B cell (primary cell): ENCODE measurements at regions not wholly inside any gene's neighbourhood (a gene's known extent, or its start where the extent isn't known, plus 50 kb on each side); places are given as distances from the start of the nearest gene placed in this dataset.

ENCODE experiments used
- ATAC-seq: fragments of 200-7000 bp; cut with Tn5 transposase; one replicate; pipeline ENCODE4 v1.10.0; 2021; ENCODE audit warnings: low read depth, mild to moderate bottlenecking, moderate number of reproducible peaks, moderate library complexity
- CTCF ChIA-PET: fragments of 350-600 bp; sonication (Branson Sonifier 250); formaldehyde crosslinking; loops from one replicate; lab custom pipeline; 2021; ENCODE audit warnings: antibody characterized with exemption, inconsistent platforms; lab: Charles Lee
- POLR2A ChIA-PET: fragments of 350-600 bp; sonication (Branson Sonifier 250); formaldehyde crosslinking; loops from one replicate; lab custom pipeline; 2021; ENCODE audit warnings: antibody characterized with exemption; lab: Charles Lee
- DNase-seq: peaks from one replicate; pipeline ENCODE4 v3.0.0; 2013
- H2AFZ ChIP-seq: 2 replicates; pipeline ENCODE4 v1.6.1; 2012; ENCODE audit warnings: mild to moderate bottlenecking, low read depth, low read length; ENCODE audit not compliant: insufficient read depth, poor library complexity, severe bottlenecking
- H3K27ac ChIP-seq, 2 donors: 1 replicate in 1 of 2; 2 replicates in 1 of 2; pipeline ENCODE4 v1.5.1; 2012 to 2013; ENCODE audit warnings: low read length in 2 of 2, mild to moderate bottlenecking in 2 of 2, moderate library complexity in 1 of 2
- H3K27me3 ChIP-seq, 4 experiments: fragments of 200-600 bp in 1 of 4; sonication (generic) in 1 of 4; replicated peaks in 1 of 4; 1 replicate in 2 of 4; 2 replicates in 2 of 4; pipeline versions ENCODE4 v1.6.1 to v1.7.0; 2013 to 2016; ENCODE audit warnings: low read length in 3 of 4, mild to moderate bottlenecking in 2 of 4, mixed read lengths in 1 of 4, moderate library complexity in 1 of 4; ENCODE audit not compliant: insufficient read depth in 4 of 4, control insufficient read depth in 3 of 4; ENCODE audit errors: control extremely low read depth in 1 of 4
- H3K36me3 ChIP-seq, 2 experiments: replicated peaks in 1 of 2; 1 replicate in 1 of 2; 2 replicates in 1 of 2; pipeline versions ENCODE4 v1.6.1 to v1.7.1; 2013; ENCODE audit warnings: low read length in 1 of 2; ENCODE audit not compliant: insufficient read depth in 2 of 2, control insufficient read depth in 1 of 2; ENCODE audit errors: control extremely low read depth in 1 of 2, extremely low read depth in 1 of 2
- H3K4me1 ChIP-seq, 2 donors: fragments of 200-600 bp in 1 of 2; sonication (generic) in 1 of 2; 1 replicate in 1 of 2; 2 replicates in 1 of 2; pipeline versions ENCODE4 v1.5.1 to v1.6.1; 2013 to 2017; ENCODE audit warnings: low read length in 2 of 2; ENCODE audit not compliant: control insufficient read depth in 2 of 2, insufficient read depth in 2 of 2
- H3K4me2 ChIP-seq: replicated peaks from 2 replicates; pipeline ENCODE3; 2012; ENCODE audit warnings: mild to moderate bottlenecking, low read depth, low read length; ENCODE audit not compliant: poor library complexity, severe bottlenecking
- H3K4me3 ChIP-seq, 5 experiments: fragments of 200-600 bp in 1 of 5; sonication (generic) in 1 of 5; 1 replicate in 3 of 5; 2 replicates in 2 of 5; pipeline versions ENCODE4 v1.5.1 to v1.7.0; 2011 to 2016; ENCODE audit warnings: low read length in 4 of 5, mild to moderate bottlenecking in 4 of 5, low read depth in 2 of 5, control low read depth in 1 of 5, moderate library complexity in 1 of 5; ENCODE audit not compliant: insufficient read depth in 1 of 5; ENCODE audit errors: control extremely low read depth in 1 of 5, extremely low read depth in 1 of 5
- H3K79me2 ChIP-seq: fragments of 200-600 bp; sonication (generic); one replicate; pipeline ENCODE4 v1.6.0; 2016; ENCODE audit warnings: low read length; ENCODE audit not compliant: control insufficient read depth, insufficient read depth
- H3K9ac ChIP-seq: fragments of 200-600 bp; sonication (generic); 2 replicates; pipeline ENCODE4 v1.6.1; 2017; ENCODE audit warnings: mild to moderate bottlenecking, low read length, moderate library complexity
- H3K9me3 ChIP-seq, 3 donors: one replicate each; pipeline versions ENCODE4 v1.6.1 to v1.7.1; 2013; ENCODE audit warnings: low read length in 2 of 3; ENCODE audit not compliant: control insufficient read depth in 2 of 3, insufficient read depth in 1 of 3; ENCODE audit errors: control extremely low read depth in 1 of 3
- H4K20me1 ChIP-seq: 2 replicates; pipeline ENCODE4 v1.6.0; 2012; ENCODE audit warnings: mild to moderate bottlenecking, low read length; ENCODE audit not compliant: insufficient read depth, control insufficient read depth, poor library complexity, severe bottlenecking
- H3K27ac Mint-ChIP-seq: one replicate; pipeline ENCODE4 v1.8.0; 2021; ENCODE audit warnings: mixed read lengths
- H3K27me3 Mint-ChIP-seq: one replicate; pipeline ENCODE4 v1.8.0; 2021; ENCODE audit warnings: mixed read lengths
- H3K4me1 Mint-ChIP-seq: one replicate; pipeline ENCODE4 v1.8.0; 2021; ENCODE audit warnings: mixed read lengths
- H3K4me3 Mint-ChIP-seq: one replicate; pipeline ENCODE4 v1.8.0; 2021; ENCODE audit warnings: mixed read lengths
- H3K9me3 Mint-ChIP-seq: one replicate; pipeline ENCODE4 v1.8.0; 2022; ENCODE audit warnings: mixed read lengths; ENCODE audit not compliant: insufficient read depth
- EZH2 ChIP-seq: IDR thresholded peaks from 2 replicates; pipeline ENCODE4 v1.6.1; 2012; ENCODE audit warnings: borderline replicate concordance, low read depth, mild to moderate bottlenecking, moderate library complexity, low read length; ENCODE audit not compliant: insufficient read depth, poor library complexity, severe bottlenecking
- WGBS: methylation state at CpG from one replicate; pipeline ENCODE4 v1.1.5; 2013; ENCODE audit warnings: missing lambda C conversion rate; ENCODE audit not compliant: insufficient coverage; 5-methylcytosine and 5-hydroxymethylcytosine counted together
- intact Hi-C: fragments of 100-400 bp; cut with micrococcal nuclease; formaldehyde crosslinking; loops from one replicate; pipeline ENCODE4 v1.10.0; 2022
- TF ChIP-seq, protein P1 (sequence below): fragments of 200-600 bp; IDR thresholded peaks from one replicate; pipeline ENCODE4 v1.8.0; 2022; ENCODE audit warnings: antibody characterized with exemption, mild to moderate bottlenecking

DNA sequence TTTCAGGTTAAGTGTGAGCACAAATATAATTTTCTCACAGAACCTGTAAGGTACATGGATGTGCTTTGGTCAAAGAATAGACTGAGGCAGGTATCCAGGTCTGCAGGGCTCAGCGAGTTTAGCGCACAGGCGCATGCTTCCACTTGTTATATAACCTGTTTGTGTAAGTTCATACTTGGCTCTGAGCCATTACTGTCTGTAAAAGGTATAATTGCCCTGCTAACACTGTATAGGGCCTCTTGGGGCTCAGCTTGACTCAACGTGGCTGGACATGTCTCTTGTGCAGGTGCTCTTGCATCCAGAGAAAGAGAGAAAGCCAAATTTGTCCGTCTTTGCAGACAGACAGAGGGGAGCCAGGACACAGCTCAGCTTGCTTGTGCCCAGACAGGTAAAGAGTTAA, 759.6 kb downstream of the MTRR start:
- H4K20me1 ChIP-seq = no peaks in the 10 kb centered on the region
- H3K4me1 Mint-ChIP-seq = no peaks in the 10 kb centered on the region
- H2AFZ ChIP-seq = no peak overlapping the region
- intact Hi-C loops = no loop called here
- H3K27ac Mint-ChIP-seq = no peak overlapping the region
- DNase-seq (no peak), ATAC-seq (no peak)
- no peaks in the 10 kb centered on the region for H3K27me3 ChIP-seq
- H3K9me3 ChIP-seq = no peaks in the 10 kb centered on the region
- H3K4me3 ChIP-seq = no peak overlapping the region
- 84% methylated on average over 5 of the region's 5 CpGs for WGBS
- no peaks in the 10 kb centered on the region for H3K4me1 ChIP-seq
- no peak overlapping the region for H3K4me3 Mint-ChIP-seq
- H3K27ac ChIP-seq = no peak overlapping the region
- no peak for TF ChIP-seq EZH2
- TF ChIP-seq, protein P1, sequence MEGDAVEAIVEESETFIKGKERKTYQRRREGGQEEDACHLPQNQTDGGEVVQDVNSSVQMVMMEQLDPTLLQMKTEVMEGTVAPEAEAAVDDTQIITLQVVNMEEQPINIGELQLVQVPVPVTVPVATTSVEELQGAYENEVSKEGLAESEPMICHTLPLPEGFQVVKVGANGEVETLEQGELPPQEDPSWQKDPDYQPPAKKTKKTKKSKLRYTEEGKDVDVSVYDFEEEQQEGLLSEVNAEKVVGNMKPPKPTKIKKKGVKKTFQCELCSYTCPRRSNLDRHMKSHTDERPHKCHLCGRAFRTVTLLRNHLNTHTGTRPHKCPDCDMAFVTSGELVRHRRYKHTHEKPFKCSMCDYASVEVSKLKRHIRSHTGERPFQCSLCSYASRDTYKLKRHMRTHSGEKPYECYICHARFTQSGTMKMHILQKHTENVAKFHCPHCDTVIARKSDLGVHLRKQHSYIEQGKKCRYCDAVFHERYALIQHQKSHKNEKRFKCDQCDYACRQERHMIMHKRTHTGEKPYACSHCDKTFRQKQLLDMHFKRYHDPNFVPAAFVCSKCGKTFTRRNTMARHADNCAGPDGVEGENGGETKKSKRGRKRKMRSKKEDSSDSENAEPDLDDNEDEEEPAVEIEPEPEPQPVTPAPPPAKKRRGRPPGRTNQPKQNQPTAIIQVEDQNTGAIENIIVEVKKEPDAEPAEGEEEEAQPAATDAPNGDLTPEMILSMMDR = no peak
- ChIA-PET CTCF (no interaction called here), POLR2A (no interaction called here)
- no peaks in the 10 kb centered on the region for H3K36me3 ChIP-seq
- no peak overlapping the region for H3K9ac ChIP-seq
- H3K79me2 ChIP-seq = no peaks in the 10 kb centered on the region
- no peaks in the 10 kb centered on the region for H3K9me3 Mint-ChIP-seq
- H3K27me3 Mint-ChIP-seq = no peaks in the 10 kb centered on the region
- no peak overlapping the region for H3K4me2 ChIP-seq

DNA sequence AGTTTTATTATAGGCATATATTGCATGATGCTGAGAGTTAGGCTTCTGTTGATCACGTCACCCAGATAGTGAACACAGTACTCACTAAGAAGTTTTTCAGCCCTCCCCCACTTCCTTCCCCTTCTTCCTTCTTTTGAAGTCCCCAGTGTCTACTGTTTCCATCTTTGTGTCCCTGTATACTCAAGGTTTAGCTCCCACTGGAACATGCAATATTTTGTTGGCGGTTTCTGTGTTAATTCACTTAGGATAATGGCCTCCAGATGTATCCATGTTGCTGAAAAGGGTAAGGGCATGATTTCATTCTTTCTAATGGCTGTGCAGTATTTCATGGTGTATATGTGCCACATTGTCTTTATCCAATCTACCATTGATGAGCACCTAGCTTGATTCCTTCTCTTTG, 764.3 kb downstream of the MTRR start:
- WGBS = 83% methylated on average over 1 of the region's 2 CpGs
- H3K4me1 Mint-ChIP-seq = no peaks in the 10 kb centered on the region
- no peak for TF ChIP-seq EZH2
- TF ChIP-seq, protein P1 = no peak
- Histone ChIP-seq H2AFZ (no peak overlapping the region), H3K9ac (no peak overlapping the region), H3K27ac (no peak overlapping the region), H3K27me3 (no peaks in the 10 kb centered on the region), H3K4me2 (no peak overlapping the region), H3K4me3 (no peak overlapping the region), H3K79me2 (no peaks in the 10 kb centered on the region), H4K20me1 (no peaks in the 10 kb centered on the region), H3K4me1 (no peaks in the 10 kb centered on the region), H3K9me3 (no peaks in the 10 kb centered on the region), H3K36me3 (no peaks in the 10 kb centered on the region)
- POLR2A ChIA-PET = no interaction called here
- DNase-seq (no peak), ATAC-seq (no peak)
- H3K9me3 Mint-ChIP-seq = peaks cover 3% of the 10 kb centered on the region
- H3K27ac Mint-ChIP-seq = no peak overlapping the region
- intact Hi-C loops = no loop called here
- CTCF ChIA-PET = no interaction called here
- H3K4me3 Mint-ChIP-seq = no peak overlapping the region
- H3K27me3 Mint-ChIP-seq = no peaks in the 10 kb centered on the region
